SH-SY5Y (cell line): ENCODE measurements at regions not wholly inside any gene's neighbourhood (a gene's known extent, or its start where the extent isn't known, plus 50 kb on each side); places are given as distances from the start of the nearest gene placed in this dataset.

ENCODE experiments used
- GATA2 ChIP-seq: IDR thresholded peaks from 2 replicates; pipeline ENCODE4 v1.6.1; 2011; ENCODE audit warnings: mild to moderate bottlenecking, low read depth, low read length
- GATA3 ChIP-seq: IDR thresholded peaks from 2 replicates; pipeline ENCODE4 v1.6.1; 2011; ENCODE audit warnings: low read depth, mild to moderate bottlenecking, low read length, moderate library complexity

- no peak for TF ChIP-seq GATA3
- no peak for TF ChIP-seq GATA2
Measured at GRCh38 chr3:34367521-34367920, 569.1 kb downstream of the PDCD6IP start.

GRCh38 chr3:34374521-34374920 lies 576.1 kb downstream of the PDCD6IP start:
- TF ChIP-seq GATA3 (no peak), GATA2 (no peak)

GRCh38 chr3:34376691-34377090 lies 578.3 kb downstream of the PDCD6IP start:
- TF ChIP-seq GATA3, result no peak
- no peak for TF ChIP-seq GATA2

GRCh38 chr3:34377961-34378360 lies 579.5 kb downstream of the PDCD6IP start:
- TF ChIP-seq GATA3 (no peak), GATA2 (no peak)

- TF ChIP-seq GATA2 (no peak), GATA3 (no peak)
Measured at GRCh38 chr3:34381243-34381642, 582.8 kb downstream of the PDCD6IP start.

GRCh38 chr3:34382859-34383258 lies 584.4 kb downstream of the PDCD6IP start:
- no peak for TF ChIP-seq GATA2
- TF ChIP-seq GATA3, result no peak

GRCh38 chr3:34386309-34386708 lies 587.9 kb downstream of the PDCD6IP start:
- TF ChIP-seq GATA2, result no peak
- TF ChIP-seq GATA3, result no peak

GRCh38 chr3:34387826-34388564 lies 589.6 kb downstream of the PDCD6IP start:
- TF ChIP-seq GATA3 (no peak), GATA2 (no peak)

- no peak for TF ChIP-seq GATA3
- TF ChIP-seq GATA2, result no peak
Measured at GRCh38 chr3:34388830-34389229, 590.4 kb downstream of the PDCD6IP start.

GRCh38 chr3:34394978-34395748 lies 596.7 kb downstream of the PDCD6IP start:
- TF ChIP-seq GATA3 (no peak), GATA2 (no peak)

- TF ChIP-seq GATA3, result no peak
Measured at GRCh38 chr3:34396288-34396687, 597.9 kb downstream of the PDCD6IP start.

- TF ChIP-seq GATA2 (no peak), GATA3 (no peak)
Measured at GRCh38 chr3:34396956-34397355, 598.5 kb downstream of the PDCD6IP start.

GRCh38 chr3:34399401-34399800 lies 601.0 kb downstream of the PDCD6IP start:
- TF ChIP-seq GATA3 (no peak), GATA2 (no peak)

- TF ChIP-seq GATA2, result no peak
- TF ChIP-seq GATA3, result no peak
Measured at GRCh38 chr3:34405159-34405558, 606.7 kb downstream of the PDCD6IP start.

- TF ChIP-seq GATA3 (no peak), GATA2 (no peak)
Measured at GRCh38 chr3:34407281-34407680, 608.9 kb downstream of the PDCD6IP start.

GRCh38 chr3:34408088-34408487 lies 609.7 kb downstream of the PDCD6IP start:
- no peak for TF ChIP-seq GATA3
- no peak for TF ChIP-seq GATA2

- TF ChIP-seq GATA3 (no peak), GATA2 (no peak)
Measured at GRCh38 chr3:34411596-34411995, 613.2 kb downstream of the PDCD6IP start.

GRCh38 chr3:34419801-34420200 lies 621.4 kb downstream of the PDCD6IP start:
- no peak for TF ChIP-seq GATA3
- no peak for TF ChIP-seq GATA2
